G401 (cell line): ENCODE measurements at regions not wholly inside any gene's neighbourhood (a gene's known extent, or its start where the extent isn't known, plus 50 kb on each side); places are given as distances from the start of the nearest gene placed in this dataset.

Experiments used
- DNase-seq: peaks from one replicate; pipeline ENCODE4 v3.0.0-alpha.2; 2015; ENCODE audit warnings: low spot score
- in situ Hi-C: cut with HindIII; loops from 2 replicates; pipeline ENCODE4 v1.10.0; 2016; ENCODE audit warnings: low sequenced_read_pairs, mixed read lengths

DNA sequence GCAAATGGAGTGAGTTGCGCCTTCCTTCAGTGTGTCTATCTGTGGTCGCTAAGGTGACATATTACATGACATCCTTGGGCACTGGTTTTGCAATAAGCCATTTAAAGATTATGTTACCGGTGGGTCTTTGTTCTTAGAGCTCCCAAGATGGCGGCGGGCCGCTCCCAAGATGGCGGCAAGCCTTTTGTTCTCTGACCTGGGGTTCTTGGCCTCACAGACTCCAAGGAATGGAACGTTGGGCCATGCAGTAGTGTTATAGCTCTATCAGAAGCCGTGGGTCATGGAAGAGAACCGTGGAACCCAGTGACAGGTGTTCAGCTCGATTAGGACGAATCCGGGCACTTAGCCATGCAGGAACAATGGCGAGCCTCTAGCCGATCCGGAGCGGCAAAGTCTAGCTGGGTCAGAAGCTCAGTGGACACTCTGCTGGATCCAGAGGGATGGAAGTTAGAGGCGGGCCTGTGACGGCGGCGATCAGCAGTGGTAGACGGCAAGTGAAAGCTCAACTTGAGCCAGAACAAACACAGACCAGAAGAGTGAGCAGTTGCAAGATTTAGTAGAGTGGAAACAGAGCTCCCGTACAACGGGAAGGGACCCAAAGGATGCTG is 188.6 kb downstream of the TEX29 start:
- no peak for DNase-seq
- in situ Hi-C loops = no loop called here

DNA sequence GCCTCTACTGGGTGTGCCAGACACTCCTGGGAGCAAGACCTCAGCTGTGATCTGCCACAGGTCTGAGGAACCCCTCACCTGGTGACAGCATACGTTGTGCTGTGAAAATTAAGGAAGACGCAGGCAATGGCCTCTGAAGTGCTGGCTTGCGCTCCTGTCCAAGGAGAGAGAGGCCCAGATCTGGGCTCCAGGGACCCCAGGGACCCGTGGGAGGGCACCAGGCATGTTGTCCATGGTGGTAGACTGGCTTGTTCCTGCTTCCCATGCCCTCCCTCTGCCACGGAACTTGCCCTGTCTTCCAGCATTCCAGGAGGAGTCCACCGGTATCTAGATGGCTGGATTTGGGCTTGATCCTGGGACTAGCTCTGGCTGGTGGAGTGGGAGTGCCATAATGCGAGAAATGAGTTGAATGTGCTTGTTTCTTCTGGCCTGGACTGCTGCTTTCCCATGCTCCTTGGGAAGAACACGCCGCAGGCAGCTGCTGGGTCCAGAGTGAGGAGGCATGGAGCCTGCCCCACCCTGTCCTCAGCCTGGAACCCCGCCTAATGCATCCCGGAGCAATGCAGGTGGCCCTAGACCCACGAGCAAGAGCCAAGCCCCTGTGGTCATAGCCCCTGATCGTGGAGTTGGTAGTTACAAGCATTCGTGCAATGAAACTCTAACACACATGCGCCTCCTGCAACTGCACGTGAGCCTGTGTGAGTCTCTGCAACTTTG is 190.2 kb downstream of the TEX29 start:
- no peak for DNase-seq
- in situ Hi-C loops = no loop called here

DNA sequence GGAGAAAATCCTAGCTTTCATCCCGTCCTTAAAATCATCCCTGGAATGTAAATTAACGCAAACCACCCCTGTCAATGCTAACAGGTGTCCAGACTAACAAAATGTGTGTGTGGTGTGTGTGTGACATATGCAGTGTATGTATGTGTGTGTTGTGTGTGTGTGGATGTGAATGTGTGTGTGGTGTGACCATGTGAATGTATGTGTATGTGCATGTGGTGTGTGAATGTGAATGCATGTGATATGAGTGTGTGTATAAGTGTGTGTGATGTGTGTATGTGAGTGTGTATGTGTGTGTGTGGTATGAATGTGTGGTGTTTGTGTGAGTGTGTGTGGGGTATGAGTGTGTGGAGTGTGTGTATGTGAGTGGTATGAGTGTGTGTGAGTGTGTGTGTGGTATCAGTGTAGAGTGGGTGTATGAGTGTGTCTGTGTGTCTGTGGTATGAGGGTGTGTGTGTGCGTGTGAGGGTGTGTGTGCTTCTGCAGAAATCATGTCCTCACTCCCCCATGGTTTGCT is 190.8 kb downstream of the TEX29 start:
- DNase-seq = no peak
- in situ Hi-C loops = no loop called here

DNA sequence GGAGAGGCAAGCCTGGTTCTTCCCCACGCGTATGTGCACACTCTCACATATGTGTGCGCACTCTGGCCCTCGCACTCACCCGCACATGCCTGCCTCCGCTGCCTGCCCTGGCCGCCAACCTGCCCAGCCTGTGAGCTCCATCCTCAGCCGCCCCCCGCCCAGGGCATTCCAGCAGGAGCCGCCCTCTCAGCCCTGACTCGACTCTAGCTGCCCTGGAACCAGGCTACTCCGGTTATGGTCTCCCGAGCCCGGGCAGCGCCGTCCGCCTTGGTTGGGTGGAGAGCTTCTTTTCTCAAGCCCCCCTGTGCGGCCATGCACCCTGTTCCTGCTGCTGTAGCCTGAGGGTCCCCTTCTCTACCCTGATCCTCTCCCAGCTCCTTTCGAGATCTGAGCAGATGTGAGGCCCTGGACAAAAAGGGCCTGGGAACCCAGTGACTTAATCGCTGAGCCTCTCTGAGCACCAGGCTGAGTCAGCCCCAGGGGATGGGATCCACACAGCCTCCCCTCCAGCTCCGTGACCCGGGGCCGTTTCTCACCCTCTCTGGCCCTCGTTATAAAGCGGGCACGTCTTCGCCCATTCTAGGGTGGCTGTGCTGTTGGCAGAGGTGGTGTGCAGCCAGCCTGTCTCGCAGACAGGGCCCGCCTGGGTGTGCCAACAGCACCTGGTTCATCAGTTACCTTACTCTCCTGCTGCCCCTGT is 191.5 kb downstream of the TEX29 start:
- no peak for DNase-seq
- in situ Hi-C loops = no loop called here

DNA sequence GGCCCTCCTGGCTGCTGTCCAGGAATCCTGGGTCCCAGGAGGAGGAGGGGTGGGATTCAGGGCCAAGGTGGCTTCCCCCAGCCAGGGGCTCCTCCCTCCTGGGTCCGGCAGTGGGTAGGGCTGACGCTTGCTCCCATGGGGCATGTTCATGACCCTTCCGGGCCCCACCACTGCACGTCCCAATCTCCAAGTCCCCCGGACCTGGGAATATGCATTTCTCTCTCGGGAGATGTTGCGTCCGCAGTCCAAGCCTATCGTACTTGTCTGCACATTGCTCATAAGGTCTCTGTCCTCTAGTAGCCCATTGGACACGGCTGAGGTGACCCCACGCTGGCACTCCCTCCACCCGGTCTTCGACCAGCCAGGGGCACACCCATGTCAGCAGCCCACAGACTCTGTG is 192.3 kb downstream of the TEX29 start:
- no peak for DNase-seq
- in situ Hi-C loops = no loop called here

DNA sequence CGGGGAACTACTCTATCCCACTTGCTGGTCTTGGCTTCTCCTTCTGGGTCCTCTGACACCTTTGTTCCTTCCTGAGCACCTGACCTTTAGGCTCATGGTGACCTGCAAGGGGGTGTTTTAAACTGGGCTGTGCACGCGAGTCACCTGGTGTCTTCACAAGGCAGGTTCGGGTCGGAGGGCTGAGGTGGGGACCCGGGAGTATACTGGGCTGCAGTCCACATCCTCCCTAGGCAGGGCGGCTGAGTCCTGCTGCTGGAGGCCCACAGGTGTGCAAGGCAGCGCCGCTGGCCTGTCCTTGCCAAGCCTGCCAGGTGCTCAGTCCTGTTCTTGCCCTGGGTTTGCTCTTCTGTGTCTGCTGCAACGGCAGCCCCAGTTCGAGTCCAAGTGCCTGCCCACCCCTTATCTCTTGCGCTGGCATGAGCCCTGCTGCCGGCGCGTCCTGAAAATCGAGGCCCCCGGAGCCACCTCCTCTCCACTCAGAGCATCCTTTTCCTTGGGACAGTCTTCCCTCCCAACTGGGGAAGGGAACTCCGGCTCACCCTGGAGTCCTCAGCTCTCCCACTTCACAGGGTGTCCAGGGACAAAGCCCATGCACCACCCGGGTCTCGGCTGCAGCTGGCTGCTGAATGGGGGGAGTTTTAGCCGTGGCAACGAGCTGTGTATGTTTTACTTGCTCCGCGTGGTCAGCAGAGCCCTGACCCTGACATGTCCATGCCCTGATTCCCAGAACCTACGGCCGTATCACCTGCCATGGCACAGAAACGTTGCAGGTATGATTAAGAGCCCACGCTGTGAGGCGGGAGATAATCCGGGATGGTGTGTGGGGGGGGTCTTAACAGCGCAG is 193.5 kb downstream of the TEX29 start:
- in situ Hi-C loops = no loop called here
- no peak for DNase-seq

DNA sequence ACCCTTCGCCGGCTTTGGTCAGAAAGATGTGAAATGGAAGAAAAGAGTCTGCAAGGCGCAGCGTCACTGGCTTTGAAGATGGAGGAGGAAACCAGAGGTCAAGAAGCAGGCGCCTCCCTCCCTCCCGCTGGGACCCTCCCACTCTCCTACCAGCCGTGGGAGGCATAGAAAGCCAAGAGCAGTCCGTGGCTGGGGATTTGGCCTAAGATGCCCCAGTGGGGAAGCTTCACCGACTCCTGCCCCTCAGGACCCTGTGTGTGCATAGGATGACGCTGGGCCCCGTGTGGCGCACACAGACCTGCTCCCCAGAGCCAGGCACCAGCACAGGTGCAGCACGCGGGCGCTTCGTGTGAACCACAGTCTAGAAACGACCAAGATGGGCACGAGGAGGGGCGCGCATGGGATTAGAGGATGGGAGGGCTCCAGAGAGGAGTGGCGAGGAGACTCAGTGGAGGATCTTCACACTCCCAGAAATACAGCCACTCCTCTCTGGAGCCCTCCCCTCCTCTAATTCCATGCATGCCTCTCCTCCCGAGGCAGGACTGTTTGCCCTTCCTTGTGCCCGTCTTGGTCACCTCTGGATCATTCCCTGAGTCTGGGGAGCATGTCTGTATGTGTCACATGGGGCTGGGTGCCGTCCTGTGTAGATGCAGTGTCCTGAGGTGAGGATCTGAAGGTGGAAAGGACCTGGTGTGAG is 194.3 kb downstream of the TEX29 start:
- no peak for DNase-seq
- in situ Hi-C loops = no loop called here

DNA sequence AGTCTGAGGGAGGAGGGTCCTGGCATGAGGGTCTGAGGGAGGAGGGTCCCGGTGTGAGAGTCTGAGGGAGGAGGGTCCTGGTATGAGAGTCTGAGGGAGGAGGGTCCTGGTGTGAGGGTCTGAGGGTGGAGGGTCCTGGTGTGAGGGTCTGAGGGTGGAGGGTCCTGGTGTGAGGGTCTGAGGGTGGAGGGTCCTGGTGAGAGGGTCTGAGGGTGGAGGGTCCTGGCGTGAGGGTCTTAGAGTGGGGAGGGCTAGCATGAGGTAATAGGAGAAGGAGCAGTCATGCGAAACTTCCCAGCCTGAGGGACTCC is 194.8 kb downstream of the TEX29 start:
- in situ Hi-C loops = no loop called here
- DNase-seq = no peak

DNA sequence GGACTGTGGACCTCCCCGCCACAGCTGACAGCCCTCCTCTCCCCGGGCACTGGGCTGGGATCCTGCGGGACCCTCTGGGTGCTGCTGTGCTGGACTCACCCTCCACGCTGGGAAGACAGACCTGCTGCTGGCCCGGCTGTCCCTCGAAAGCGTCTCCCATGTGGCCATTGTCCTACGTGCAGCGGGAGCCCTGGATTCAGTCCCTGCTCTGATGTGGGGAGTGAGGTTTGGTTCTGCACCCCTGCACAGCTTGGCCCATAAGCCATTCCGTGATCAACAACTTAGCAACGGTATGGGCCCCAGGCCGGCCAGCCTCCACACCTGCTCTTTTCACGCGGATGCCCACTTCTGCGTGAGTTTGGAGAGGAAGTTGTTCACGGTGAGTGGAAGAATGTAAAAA is 195.2 kb downstream of the TEX29 start:
- in situ Hi-C loops = no loop called here

DNA sequence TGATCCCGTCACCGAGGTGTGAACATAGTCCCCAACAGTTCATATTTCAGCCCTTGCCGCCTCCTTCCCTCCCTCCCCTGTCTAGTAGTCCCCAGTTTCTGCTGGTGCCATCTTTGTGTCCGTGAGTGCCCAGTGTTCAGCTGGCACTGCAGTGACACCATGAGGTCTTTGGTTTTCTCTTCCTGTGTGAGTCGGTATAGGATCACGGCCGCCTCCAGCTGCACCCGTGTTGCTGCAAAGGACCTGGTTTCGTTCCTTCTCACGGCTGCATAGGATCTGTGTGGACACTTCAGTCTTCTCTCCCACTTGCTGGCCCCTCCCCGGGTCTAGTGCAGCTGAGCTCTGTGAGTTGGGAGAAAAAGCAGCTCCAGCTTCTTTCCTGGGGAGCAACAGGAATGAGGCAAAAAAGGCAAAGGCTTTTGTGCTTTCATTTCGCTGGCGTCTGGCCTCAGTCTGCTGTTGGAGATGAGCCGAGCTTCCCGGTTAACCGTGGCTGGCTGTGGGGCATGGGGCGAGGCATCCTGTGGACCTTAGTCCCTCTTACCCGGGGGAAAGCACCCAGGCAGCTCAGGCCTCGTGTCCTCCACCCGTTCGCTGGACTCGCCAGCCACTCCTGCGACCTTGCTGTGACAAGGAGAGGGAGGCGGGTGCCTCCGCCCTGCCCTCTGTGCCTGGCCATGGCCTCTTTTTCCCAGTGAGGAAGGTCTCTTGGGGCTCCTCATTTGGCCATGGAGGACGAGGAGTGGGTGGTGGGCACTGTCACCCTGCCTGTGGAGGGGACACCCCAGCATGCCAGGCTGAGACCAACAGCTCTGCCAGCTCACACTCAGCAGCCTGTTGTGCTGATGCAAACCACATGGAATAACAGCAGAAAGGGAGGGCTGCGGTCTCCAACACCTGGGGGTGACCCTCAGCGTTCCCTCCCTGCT is 196.5 kb downstream of the TEX29 start:
- in situ Hi-C loops = no loop called here
- no peak for DNase-seq

More for the DNA sequence above, 195.2 kb downstream of the TEX29 start:
- no peak for DNase-seq

DNA sequence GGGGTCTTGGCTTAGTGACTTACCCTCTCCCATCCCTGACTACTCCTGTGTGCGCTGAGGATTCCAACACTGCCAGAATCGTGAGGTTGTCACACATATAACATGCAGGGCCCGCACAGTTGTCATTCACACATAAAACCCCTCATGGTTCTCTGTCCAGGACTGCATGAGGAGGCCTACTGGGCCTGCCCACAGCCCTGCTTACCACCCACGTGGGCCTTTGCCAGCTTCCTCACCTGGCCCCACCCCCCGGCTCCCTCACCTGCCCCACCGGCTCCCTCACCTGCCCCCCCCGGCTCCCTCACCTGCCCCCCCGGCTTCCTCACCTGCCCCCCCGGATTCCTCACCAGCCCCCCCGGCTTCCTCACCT is 197.2 kb downstream of the TEX29 start:
- in situ Hi-C loops = no loop called here
- DNase-seq = no peak

DNA sequence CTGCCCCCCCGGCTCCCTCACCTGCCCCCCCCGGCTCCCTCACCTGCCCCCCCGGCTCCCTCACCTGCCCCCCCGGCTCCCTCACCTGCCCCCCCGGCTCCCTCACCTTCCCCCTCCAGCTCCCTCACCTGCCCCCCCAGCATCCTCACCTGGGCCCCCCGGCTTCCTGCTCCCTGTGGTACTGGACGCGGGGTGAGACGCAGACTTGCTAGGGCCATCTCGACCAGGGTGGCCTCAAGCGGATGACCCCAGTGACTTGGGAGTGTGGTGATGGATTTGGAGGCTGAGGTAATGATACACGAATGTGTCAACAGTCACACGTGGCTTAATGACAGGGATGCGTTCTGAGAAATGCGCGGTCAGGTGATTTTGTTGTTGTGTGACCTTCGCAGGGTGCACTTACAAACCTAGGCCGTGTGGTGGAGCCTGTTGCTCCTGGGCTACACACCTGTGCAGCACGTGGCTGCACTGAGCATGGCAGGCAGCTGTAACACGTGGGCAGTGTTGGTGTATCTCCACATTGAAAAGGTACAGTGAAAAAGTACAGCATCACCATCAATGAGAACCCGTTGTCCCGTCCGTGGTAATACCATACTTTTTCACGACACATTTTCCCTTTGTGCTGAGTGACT is 197.8 kb downstream of the TEX29 start:
- in situ Hi-C loops = no loop called here
- no peak for DNase-seq

DNA sequence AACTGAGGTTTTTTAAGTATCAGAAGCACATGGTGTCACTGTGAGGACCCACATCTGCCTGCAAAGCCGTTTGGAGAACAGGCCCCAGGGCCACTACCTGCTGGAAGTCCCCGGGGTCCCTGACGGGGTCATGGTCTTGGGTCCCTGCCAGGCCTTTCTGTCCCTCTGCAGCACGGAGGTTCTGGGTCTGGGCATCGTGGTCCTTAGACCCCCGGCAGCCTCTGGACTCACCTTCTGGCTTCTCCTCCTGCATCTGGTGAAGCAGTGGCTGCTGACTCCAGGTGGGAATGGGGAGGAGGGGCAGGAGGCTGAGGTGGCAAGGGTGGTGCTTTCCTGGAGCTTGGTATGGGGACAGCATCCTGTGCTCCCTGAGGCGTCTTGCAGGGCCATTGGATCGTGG is 198.6 kb downstream of the TEX29 start:
- no peak for DNase-seq
- in situ Hi-C loops = no loop called here

DNA sequence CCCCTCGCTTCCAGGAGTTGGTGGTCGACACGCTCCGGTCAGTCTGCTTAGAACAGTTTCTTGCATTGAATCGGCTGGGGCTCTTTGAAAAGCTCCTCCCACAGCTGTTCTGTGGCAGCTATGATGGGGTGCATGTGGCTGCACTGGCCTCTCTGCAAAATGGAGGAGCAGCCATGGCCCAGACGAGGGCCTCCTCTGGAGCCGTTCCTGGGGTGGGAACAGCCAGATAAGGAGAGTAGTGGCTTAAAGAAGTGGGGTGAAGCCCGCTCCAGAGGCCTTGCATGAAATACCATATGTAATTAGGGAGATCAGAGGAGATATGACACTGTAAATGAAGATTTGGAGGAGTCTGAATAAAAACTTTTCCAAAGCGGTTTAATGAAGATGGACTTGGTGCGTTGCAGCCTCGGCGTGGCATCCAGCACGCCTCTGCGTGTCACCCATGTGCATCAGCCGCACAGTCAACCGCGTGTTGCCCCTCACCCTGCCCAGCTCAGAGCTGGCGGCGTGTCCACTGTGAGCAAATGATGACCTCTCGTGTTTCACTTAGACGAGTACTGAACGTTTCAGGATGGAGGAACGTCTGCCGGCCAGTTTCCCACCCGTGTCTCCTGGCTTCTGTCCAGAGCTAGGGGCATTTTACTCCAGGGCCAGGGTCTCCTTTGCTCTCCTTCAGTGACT is 199.2 kb downstream of the TEX29 start:
- in situ Hi-C loops = no loop called here
- no peak for DNase-seq

DNA sequence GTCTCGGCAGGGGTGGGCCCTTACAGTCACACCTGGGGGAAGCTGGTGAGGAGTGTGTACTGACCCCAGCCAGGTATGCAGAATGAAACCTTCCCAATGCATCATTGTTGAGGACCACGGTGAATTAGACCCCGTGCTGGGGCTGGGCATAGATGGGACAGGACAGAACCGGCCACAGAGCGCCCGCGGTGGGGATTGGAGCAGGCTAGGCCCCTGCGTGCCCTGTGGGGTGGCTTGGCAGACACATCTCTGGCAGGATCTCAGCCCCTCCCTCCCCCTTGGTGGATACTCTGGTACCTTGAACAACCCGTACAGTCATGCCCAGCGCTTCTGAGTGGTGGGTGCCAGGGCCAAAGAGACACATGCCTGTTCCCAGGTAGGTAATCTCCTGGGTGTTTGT is 200.6 kb downstream of the TEX29 start:
- no peak for DNase-seq
- in situ Hi-C loops = no loop called here

DNA sequence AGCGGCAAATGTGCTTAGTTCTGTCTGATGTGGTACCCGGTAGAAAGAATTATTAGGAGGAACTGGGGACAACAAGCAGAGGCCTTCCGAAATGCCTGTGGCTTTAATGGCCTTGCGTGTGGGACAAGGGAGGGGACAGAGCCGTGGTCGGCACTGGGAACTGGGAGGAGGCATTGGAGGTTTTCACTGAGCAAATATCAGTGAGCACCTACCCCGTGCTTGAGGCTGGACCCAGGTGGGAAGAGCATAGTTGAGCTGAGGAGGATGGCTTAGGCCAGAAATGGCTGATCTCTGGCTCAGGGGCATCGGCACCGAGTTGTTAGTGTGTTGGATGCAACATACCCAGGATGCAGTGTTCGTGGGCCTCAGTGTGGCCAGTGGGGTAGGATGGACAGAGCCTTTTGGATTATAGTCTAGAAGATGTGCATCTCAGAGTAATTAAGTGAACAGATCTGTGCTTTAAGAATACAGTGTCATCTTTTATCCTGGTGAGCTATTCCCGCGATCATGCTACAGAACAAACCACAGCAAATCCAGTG is 201.3 kb downstream of the TEX29 start:
- in situ Hi-C loops = no loop called here

More for the DNA sequence above, 201.3 kb downstream of the TEX29 start:
- DNase-seq = no peak
